HG03139 (cell line): ENCODE measurements at regions not wholly inside any gene's neighbourhood (a gene's known extent, or its start where the extent isn't known, plus 50 kb on each side); places are given as distances from the start of the nearest gene placed in this dataset.

ENCODE experiments used
- ATAC-seq: cut with Tn5 transposase; IDR thresholded peaks from one replicate; pipeline ENCODE4 v1.9.1; 2021; ENCODE audit not compliant: unreplicated experiment

- ATAC-seq, result no peak
Observed at GRCh38 chr5:163770625-163771024, 265.2 kb downstream of the MAT2B start.

- ATAC-seq, result no peak
Observed at GRCh38 chr5:163772241-163772640, 266.8 kb downstream of the MAT2B start.

GRCh38 chr5:163772644-163773043 is 267.2 kb downstream of the MAT2B start:
- no peak for ATAC-seq

- no peak for ATAC-seq
Observed at GRCh38 chr5:163773226-163773625, 267.8 kb downstream of the MAT2B start.

- ATAC-seq, result no peak
Observed at GRCh38 chr5:163789870-163790269, 284.5 kb downstream of the MAT2B start.

GRCh38 chr5:163790497-163790896 is 285.1 kb downstream of the MAT2B start:
- no peak for ATAC-seq

- ATAC-seq, result no peak
Observed at GRCh38 chr5:163794993-163795392, 289.6 kb downstream of the MAT2B start.

- ATAC-seq, result no peak
Observed at GRCh38 chr5:163807781-163808180, 302.4 kb downstream of the MAT2B start.

- no peak for ATAC-seq
Observed at GRCh38 chr5:163809473-163809872, 304.1 kb downstream of the MAT2B start.

GRCh38 chr5:163813900-163814299 is 308.5 kb downstream of the MAT2B start:
- ATAC-seq, result no peak

- ATAC-seq, result no peak
Observed at GRCh38 chr5:163815240-163815791, 309.9 kb downstream of the MAT2B start.

- no peak for ATAC-seq
Observed at GRCh38 chr5:163821142-163821541, 315.7 kb downstream of the MAT2B start.

GRCh38 chr5:163822548-163822947 is 317.1 kb downstream of the MAT2B start:
- no peak for ATAC-seq

- ATAC-seq, result no peak
Observed at GRCh38 chr5:163825661-163826060, 320.2 kb downstream of the MAT2B start.

- no peak for ATAC-seq
Observed at GRCh38 chr5:163826201-163826600, 320.8 kb downstream of the MAT2B start.

- ATAC-seq, result no peak
Observed at GRCh38 chr5:163832155-163832554, 326.7 kb downstream of the MAT2B start.

- no peak for ATAC-seq
Observed at GRCh38 chr5:163838738-163839137, 333.3 kb downstream of the MAT2B start.

GRCh38 chr5:163846512-163846911 is 341.1 kb downstream of the MAT2B start:
- ATAC-seq, result no peak

- ATAC-seq, result no peak
Observed at GRCh38 chr5:163855754-163856153, 350.3 kb downstream of the MAT2B start.

- no peak for ATAC-seq
Observed at GRCh38 chr5:163861670-163862069, 356.3 kb downstream of the MAT2B start.

- ATAC-seq, result no peak
Observed at GRCh38 chr5:163867324-163867723, 361.9 kb downstream of the MAT2B start.

GRCh38 chr5:163867738-163868137 is 362.3 kb downstream of the MAT2B start:
- no peak for ATAC-seq

- no peak for ATAC-seq
Observed at GRCh38 chr5:163869581-163869980, 364.2 kb downstream of the MAT2B start.

- no peak for ATAC-seq
Observed at GRCh38 chr5:163870441-163870840, 365.0 kb downstream of the MAT2B start.
